ENCODE measurements at regions not wholly inside any gene's neighbourhood (a gene's known extent, or its start where the extent isn't known, plus 50 kb on each side); places are given as distances from the start of the nearest gene placed in this dataset.
"Not testable (repeated sequence)": the region's sequence is repeated elsewhere in the genome, so short reads cannot be mapped to it uniquely, and the experiment has no call there.

DNA sequence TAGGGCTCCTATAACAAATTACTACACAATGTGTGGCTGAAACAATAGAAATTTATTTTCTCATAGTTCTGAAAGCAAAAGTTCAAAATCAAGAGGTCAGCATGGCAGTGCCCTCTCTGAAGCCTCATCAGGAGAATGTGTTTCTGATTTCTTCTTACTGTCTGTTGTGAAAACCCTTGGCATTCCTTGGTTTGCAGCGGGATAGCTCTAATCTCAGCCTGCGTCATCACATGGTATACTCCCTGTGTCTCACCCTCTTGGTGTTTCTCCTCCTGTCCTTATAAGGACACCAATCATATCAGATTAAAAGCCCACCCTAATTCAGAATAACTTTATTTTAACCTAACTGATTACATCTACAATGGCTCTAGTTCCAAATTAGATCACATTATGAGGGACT lies 87.5 kb upstream of the CDH9 start:
- intact Hi-C loops (cut with DNase I): no loop called here
- no peaks in the 10 kb centered on the region for H3K4me1 ChIP-seq
- H3K27ac ChIP-seq: no peak overlapping the region
- TF ChIP-seq, protein P1, sequence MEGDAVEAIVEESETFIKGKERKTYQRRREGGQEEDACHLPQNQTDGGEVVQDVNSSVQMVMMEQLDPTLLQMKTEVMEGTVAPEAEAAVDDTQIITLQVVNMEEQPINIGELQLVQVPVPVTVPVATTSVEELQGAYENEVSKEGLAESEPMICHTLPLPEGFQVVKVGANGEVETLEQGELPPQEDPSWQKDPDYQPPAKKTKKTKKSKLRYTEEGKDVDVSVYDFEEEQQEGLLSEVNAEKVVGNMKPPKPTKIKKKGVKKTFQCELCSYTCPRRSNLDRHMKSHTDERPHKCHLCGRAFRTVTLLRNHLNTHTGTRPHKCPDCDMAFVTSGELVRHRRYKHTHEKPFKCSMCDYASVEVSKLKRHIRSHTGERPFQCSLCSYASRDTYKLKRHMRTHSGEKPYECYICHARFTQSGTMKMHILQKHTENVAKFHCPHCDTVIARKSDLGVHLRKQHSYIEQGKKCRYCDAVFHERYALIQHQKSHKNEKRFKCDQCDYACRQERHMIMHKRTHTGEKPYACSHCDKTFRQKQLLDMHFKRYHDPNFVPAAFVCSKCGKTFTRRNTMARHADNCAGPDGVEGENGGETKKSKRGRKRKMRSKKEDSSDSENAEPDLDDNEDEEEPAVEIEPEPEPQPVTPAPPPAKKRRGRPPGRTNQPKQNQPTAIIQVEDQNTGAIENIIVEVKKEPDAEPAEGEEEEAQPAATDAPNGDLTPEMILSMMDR (IDR thresholded peaks at IDR 0.05): no peak
- H3K9me3 ChIP-seq: no peaks in the 10 kb centered on the region
- no peaks in the 10 kb centered on the region for H3K36me3 ChIP-seq (replicated peaks in 1 of 2; ENCODE audit: insufficient read depth in 1 of 2, low read depth in 2 of 2)
- DNase-seq (no peak), ATAC-seq (no peak)
- H3K27me3 ChIP-seq: no peaks in the 10 kb centered on the region
- H3K4me3 ChIP-seq: no peak overlapping the region
- WGBS, 2 donors: 70 to 73% methylated on average over 2 of the region's 2 CpGs

DNA sequence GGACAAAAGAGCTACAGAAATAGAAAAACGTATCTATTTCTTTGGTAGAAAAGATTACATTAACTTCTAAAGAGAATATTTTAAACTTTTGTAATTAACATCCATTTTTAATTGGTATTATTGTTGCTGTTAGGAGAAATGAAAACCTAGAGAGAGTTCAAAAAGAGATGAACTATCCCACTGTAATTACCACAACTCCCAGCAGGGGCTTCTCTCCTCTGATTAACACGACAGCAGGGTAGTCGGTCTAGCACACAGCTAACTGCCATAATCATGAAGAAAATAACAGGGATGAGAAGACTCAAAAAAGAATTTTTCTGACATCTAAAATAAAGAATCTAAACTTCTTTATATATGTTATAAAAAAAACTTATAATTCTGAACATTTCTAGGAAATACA lies 86.2 kb upstream of the CDH9 start:
- intact Hi-C loops (cut with DNase I): no loop called here
- H3K4me1 ChIP-seq: no peaks in the 10 kb centered on the region
- no peaks in the 10 kb centered on the region for H3K9me3 ChIP-seq
- no peak overlapping the region for H3K4me3 ChIP-seq
- no peak for TF ChIP-seq POLR2A (IDR thresholded peaks at IDR 0.05)
- TF ChIP-seq, protein P1 (IDR thresholded peaks at IDR 0.05): peak in 2 of 7 experiments; percentile 4 to 13
- no peak for DNase-seq
- WGBS, 2 donors: 4 to 15% methylated on average over 3 of the region's 3 CpGs
- no peaks in the 10 kb centered on the region for H3K36me3 ChIP-seq (replicated peaks in 1 of 2; ENCODE audit: insufficient read depth in 1 of 2, low read depth in 2 of 2)
- H3K27ac ChIP-seq: no peak overlapping the region
- no peak for ATAC-seq
- no peaks in the 10 kb centered on the region for H3K27me3 ChIP-seq

DNA sequence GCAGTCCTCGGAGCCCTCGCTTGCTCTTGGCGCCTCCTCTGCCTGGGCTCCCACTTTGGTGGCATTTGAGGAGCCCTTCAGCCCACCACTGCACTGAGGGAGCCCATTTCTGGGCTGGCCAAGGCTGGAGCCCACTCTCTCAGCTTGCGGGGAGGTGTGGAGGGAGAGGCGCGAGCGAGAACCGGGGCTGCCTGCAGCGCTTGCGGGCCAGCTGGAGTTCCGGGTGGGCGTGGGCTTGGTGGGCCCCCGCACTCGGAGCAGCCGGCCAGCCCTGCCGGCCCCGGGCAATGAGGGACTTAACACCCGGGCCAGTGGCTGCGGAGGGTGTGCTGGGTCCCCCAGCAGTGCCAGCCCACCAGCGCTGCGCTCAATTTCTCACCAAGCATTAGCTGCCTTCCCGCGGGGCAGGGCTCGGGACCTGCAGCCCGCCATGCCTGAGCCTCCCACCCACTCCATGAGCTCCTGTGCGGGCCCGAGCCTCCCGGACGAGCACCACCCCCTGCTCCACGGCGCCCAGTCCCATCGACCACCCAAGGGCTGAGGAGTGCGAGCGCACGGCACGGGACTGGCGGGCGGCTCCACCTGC lies 81.4 kb upstream of the CDH9 start:
- H3K27ac ChIP-seq; DNase-seq; H3K4me3 ChIP-seq; H3K4me1 ChIP-seq; H3K9me3 ChIP-seq; H3K36me3 ChIP-seq (replicated peaks in 1 of 2; ENCODE audit: insufficient read depth in 1 of 2, low read depth in 2 of 2); ATAC-seq; H3K27me3 ChIP-seq; intact Hi-C loops (cut with DNase I): not testable (repeated sequence)
- 78 to 89% methylated on average over 4 to 35 of the region's 38 CpGs for WGBS, 2 donors

DNA sequence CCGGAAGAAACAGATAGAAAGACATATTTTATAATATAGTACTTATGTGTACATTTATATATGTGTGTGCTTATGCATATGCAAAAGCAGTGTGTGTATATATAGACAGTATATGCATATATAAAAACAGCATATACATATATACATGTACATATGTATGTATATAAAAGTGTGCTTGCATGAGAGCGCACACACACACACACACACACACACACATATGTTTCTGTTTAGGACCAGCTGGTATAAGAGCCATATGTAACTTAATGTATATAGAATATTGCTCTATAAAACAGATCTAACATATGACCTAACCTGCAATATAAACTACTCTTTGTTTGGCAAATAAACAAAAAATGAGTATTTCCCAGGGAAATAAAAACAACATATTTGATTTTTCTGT lies 65.1 kb upstream of the CDH9 start:
- H3K27ac ChIP-seq: no peak overlapping the region
- no peaks in the 10 kb centered on the region for H3K4me1 ChIP-seq
- intact Hi-C loops (cut with DNase I): no loop called here
- no peaks in the 10 kb centered on the region for H3K9me3 ChIP-seq
- H3K27me3 ChIP-seq: no peaks in the 10 kb centered on the region
- no peak for ATAC-seq
- 43 to 59% methylated on average over 2 of the region's 2 CpGs for WGBS, 2 donors
- H3K36me3 ChIP-seq (replicated peaks in 1 of 2; ENCODE audit: insufficient read depth in 1 of 2, low read depth in 2 of 2): no peaks in the 10 kb centered on the region
- H3K4me3 ChIP-seq: no peak overlapping the region
- no peak for DNase-seq
- no peak for TF ChIP-seq POLR2A (IDR thresholded peaks at IDR 0.05)
- TF ChIP-seq, protein P1 (IDR thresholded peaks at IDR 0.05): no peak

DNA sequence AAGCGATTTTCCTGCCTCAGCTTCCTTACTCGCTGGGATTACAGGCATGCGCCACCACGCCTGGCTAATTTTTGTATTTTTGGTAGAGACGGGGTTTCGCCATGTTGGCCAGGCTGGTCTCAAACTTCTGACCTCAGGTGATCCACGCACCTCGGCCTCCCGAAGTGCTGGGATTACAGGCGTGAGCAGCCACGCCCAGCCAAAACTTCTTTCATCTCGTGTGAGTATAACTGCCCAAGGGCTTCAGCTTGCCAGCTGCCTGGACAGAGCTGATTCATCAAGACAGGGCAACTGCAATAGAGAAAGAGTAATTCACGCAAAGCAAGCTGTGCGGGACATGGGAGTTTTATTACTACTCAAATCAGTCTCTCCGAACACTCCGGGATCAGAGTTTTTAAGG lies 57.4 kb upstream of the CDH9 start:
- H3K27ac ChIP-seq; intact Hi-C loops (cut with DNase I); H3K36me3 ChIP-seq (replicated peaks in 1 of 2; ENCODE audit: insufficient read depth in 1 of 2, low read depth in 2 of 2); DNase-seq; H3K4me3 ChIP-seq; H3K27me3 ChIP-seq; H3K9me3 ChIP-seq; H3K4me1 ChIP-seq; ATAC-seq: not testable (repeated sequence)
- 76 to 79% methylated on average over 16 of the region's 16 CpGs for WGBS, 2 donors

DNA sequence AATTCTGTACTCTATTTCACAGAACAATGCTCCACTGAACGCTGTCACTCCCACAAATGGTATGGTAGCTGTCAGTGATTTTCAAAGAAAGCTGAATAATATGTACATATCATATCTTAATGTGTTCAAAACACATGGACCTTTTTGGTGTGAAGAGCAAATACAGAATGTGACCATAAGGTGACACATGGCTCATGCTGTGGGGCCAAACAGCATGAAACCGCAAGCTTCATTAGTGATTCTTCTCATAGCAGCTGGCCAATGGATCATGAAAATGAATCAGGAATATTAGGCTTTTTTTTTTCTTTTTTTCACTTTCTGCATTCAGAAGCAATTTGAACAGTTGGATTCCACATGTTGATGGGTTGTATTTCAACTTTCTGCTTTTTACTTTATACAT lies 54.9 kb upstream of the CDH9 start:
- TF ChIP-seq POLR2A (IDR thresholded peaks at IDR 0.05): no peak
- TF ChIP-seq, protein P1 (IDR thresholded peaks at IDR 0.05): no peak
- ATAC-seq (no peak), DNase-seq (no peak)
- no peaks in the 10 kb centered on the region for H3K4me1 ChIP-seq
- intact Hi-C loops (cut with DNase I): no loop called here
- H3K9me3 ChIP-seq: no peaks in the 10 kb centered on the region
- H3K27ac ChIP-seq: no peak overlapping the region
- no peak overlapping the region for H3K4me3 ChIP-seq
- no peaks in the 10 kb centered on the region for H3K36me3 ChIP-seq (replicated peaks in 1 of 2; ENCODE audit: insufficient read depth in 1 of 2, low read depth in 2 of 2)
- no peaks in the 10 kb centered on the region for H3K27me3 ChIP-seq
- WGBS, 2 donors: 50 to 51% methylated on average over 2 of the region's 2 CpGs

All from body of pancreas (tissue), 4 donors.